ENCODE measurements at regions not wholly inside any gene's neighbourhood (a gene's known extent, or its start where the extent isn't known, plus 50 kb on each side); places are given as distances from the start of the nearest gene placed in this dataset.
A peak's percentile ranks its signal among the peaks of the same experiment; 100 is the strongest.

- DNase-seq, result no peak
These were observed 117.4 kb upstream of the SH3BP4 start for GRCh38 chr2:234834228-234834923.

DNA sequence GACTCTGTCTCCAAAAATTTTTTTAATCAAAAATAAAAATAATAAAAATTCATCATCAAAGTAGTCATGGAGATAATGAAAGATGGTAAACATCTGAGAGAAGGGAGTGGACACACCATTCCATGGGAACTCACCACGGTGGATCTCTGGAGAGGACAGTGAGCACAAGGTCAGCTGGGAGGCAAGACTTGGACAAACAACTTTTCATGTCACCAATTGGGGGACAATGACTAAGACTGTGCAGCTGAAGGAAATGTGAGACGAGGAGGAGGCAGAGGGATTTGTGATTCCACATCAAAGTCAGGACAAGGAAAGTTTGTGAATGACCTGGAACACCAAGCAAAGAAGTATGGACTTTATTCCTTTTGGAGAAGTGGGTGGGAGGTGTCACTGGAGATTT lies 121.0 kb upstream of the SH3BP4 start:
- no peak for DNase-seq

DNA sequence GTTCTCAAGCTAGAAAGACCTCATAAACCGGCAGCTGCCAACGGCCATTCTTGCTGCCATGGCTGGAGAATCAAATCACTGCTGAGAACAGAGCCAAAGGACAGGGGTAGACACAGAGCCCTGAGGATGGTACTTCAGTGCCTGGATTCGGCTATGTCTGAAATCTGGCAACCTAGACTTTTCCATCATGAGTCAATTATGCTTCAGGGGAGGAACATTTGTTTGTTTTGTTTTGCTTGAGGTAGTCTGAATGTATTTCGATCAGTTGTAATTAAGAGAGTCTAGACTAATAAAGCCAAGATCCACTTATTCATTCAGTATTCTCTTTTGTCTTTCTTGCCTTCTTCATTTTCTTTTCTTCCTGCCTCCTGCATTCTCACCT lies 122.8 kb upstream of the SH3BP4 start:
- DNase-seq, result no peak

- no peak for DNase-seq
These were observed 123.3 kb upstream of the SH3BP4 start for GRCh38 chr2:234828382-234829073.

GRCh38 chr2:234827096-234827860 lies 124.5 kb upstream of the SH3BP4 start:
- DNase-seq, result no peak

GRCh38 chr2:234826681-234827080 lies 125.1 kb upstream of the SH3BP4 start:
- no peak for DNase-seq

- DNase-seq, result no peak
These were observed 126.2 kb upstream of the SH3BP4 start for GRCh38 chr2:234825616-234826015.

DNA sequence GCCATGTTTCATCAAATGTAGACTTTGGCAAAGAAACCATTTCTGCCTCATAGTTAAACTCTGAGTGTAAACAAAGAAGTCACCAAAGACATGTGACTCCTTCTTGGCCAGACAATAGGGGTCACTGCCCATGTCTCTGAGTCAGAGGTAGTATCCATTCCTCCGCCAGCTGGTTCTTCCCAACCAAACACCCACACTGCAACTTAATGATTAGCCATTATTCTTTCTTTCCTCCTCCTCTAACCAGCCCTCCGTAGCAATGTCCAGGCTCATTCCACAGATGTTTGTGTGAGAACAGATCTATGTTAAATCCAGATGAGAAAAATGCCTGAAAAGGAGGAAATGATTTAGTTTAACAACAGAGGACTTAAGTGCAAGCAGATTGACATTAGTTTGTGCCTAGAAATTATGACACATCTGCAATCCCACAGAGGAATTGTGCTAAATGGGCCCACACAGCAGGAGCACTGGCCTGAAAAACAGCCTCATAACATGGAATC lies 127.9 kb upstream of the SH3BP4 start:
- DNase-seq, result no peak

GRCh38 chr2:234823196-234823876 lies 128.5 kb upstream of the SH3BP4 start:
- DNase-seq, result no peak

DNA sequence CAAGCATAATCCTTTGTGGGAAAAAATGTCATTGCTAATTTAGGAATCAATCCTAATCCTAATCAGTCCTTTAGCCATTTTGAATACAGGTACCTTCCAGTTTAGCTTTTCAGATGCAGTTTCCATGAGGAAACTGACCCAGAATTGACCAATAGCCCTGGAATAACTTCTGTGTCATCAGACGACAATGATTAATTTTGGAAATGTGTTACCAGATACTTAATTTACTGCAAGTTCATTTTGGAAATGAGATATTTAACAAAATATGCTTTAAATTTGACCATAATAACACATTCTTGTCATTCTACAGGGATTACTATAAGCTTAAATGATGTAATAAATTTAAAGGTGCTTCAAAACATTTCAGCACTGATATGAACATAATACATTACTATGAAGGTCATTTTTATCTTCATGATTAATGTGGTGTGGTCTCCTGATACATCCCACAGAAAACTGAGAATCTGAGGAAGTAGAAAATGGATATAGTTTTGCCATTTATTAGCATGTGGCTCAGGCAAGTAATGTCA lies 129.8 kb upstream of the SH3BP4 start:
- no peak for DNase-seq

DNA sequence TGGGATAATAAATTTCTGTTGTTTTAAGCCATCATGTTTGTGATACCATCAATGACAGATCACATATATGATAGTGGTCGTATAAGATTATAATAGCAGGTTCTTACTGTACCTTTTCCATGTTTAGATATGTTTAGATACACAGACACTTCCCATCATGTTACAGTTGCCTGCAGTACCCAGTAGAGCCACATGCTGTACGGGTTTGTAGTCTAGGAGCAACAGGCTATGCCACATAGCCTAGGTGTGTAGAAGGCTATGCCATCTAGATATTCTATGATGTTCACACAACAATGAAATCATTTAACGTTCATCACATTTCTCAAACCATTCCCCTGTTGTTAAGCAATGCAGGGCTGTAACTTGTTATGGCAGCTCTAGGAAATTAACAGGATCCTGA lies 132.9 kb upstream of the SH3BP4 start:
- no peak for DNase-seq

DNA sequence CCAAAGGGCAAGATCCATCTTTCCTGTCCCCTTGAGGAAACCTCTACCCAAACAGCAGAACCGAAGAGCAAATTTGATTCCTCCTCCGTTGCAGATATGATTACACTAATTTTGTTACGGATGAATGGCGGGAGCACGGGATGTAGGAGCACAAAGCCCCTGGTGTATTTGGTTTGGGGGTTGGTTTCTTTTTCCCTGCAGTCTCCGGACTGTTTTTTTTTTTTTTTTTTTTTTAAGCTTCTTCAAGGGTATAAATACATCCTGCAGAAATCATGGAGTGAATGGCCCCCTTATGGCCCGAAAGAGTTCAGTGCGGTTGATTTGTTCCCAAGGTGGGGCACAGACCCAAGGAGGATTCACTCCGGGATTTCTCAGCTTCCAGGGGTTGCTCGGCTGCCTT lies 135.3 kb upstream of the SH3BP4 start:
- DNase-seq, result peak; percentile 33

DNA sequence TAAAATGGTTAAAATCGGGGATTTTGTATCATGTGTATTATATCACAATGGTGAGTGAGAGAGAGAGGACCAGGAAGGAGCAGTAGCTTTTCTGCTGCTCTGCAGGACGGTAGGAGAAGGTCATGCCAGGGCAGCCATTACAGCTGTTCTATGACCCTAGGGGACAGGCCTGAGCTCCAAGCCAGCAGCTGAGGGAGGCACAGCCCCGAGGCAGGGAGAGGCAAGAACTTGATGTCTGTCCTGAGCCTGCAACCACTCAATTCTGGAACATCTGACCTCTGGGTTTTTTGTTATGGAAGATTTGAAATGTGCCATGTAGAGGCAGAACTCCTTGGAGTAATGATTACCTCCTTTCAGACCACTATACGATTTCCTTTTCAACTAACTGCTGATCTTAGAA lies 135.8 kb upstream of the SH3BP4 start:
- no peak for DNase-seq

- DNase-seq, result no peak
These were observed 137.4 kb upstream of the SH3BP4 start for GRCh38 chr2:234814374-234814773.

DNA sequence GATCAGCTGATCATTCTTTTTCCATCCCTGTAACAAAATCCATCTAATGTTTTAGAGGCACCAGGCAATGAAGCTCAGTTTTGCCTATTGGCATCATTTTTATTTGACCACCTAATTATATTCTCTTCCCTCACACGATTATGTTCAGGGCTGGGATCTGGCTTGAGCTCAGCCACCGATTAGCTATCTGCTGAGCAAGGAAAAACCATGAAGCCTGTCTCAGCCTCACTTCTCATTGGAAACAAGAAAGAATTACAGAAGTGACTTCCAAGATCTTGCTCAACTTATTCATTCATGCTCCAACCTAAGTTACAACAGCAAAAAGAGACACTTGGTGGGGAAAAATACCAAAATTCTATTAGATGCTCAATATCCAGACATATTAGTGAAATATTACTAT lies 139.0 kb upstream of the SH3BP4 start:
- no peak for DNase-seq

DNA sequence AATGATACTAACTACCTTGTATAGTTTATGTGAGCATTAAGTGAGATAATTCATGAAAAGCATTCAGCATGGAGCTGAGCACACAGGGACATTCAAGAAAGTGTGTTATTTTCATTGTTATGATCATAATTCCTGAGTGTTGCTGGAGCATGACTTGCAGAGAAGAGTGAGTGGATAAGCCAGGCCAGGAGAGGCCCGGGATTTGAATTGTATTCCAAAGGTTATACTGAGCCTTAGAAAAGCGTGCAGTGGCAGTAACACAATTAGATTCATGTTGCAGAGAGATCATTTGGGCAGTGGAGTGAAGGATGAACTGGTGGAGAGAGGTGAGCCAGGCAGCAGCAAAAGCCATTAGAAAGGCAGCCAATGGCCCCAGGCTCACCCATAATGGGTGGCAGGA lies 142.9 kb upstream of the SH3BP4 start:
- no peak for DNase-seq

GRCh38 chr2:234806818-234807217 lies 145.0 kb upstream of the SH3BP4 start:
- DNase-seq, result no peak

DNA sequence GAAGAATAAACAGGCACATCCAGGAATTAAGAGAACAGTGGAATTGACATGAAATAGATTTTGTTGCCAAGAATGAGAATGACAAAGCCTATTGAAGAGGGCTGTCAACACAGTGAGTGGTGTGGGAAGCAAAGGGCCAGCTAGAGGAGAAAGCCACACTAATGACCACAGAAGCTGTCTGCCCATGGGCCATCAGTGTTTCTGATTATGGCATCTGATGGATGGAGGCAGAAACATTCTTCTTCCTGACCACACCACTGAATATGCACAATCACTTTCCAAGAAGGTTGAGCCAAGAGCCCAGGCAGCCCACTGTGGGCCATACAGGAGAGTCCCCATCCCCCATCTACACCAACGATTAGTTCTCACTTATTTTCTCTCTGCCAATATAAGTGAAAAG lies 146.0 kb upstream of the SH3BP4 start:
- DNase-seq, result no peak

DNA sequence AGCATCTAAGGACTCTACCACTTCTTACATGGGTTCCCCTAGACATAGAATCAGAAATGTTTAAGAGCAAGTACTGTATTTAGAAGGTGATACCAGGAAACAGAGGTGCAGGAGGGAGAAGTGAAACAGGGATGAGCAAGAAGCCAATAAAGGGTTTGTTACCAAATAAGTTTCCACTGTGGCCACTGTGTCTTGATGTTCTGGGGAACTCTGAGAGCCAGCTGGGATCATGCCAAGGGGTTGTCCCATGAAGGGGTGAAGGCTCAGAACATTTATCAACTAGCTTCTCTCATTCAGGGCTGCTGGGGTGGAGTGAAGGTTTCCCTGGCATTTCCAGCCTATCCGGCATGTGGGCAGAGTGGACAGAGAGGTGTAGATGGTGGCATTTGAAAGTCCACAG lies 147.1 kb upstream of the SH3BP4 start:
- no peak for DNase-seq

DNA sequence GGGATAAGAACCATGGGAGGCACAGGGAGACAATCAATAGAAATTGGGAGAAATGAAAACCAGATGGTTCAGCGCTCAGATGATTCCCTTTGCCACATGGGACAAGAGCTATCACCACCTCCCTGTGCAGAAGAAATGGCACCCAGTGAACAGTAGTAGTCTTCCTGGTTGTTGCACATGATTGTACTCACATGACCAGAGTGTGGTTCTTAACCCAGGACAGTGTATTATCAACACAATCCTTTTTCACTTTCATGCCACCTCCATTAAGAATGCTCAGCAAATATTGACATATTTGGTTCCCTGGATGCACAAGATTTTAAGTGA lies 149.0 kb upstream of the SH3BP4 start:
- no peak for DNase-seq

DNA sequence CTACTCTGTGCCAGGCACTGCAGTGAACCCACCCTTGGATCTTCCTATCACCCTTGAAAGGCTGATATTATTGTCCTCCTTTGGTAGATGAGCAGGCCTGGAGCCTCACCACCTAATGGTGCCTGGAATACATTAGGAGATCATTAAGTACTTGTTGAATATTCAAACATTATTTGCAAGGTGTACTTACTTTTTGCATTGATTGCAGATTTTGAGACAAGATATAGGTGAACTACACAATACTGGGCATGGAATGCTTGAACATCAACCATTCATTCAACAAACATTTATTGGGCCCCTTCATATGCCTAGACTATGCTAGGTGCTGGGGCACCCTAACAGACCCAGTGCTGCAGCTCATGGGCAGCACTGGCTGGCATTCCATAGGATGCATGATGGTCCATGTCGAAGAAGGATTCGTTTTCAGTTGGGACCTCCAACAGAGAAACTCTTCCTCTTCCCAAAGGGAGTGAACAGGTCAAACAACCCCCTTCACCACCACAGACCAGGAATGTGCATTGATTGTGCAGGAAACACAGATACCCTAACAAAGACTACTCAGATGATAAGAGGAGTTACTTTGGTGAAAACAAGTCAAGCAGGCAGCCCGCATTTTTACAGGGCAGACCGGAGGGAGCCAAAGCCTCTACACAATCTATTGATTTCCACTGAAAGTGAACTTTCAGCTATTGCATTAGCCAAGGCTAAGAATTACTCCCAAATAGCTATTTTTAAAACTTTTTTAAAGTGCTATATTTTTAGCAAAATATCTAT lies 149.6 kb upstream of the SH3BP4 start:
- no peak for DNase-seq

DNA sequence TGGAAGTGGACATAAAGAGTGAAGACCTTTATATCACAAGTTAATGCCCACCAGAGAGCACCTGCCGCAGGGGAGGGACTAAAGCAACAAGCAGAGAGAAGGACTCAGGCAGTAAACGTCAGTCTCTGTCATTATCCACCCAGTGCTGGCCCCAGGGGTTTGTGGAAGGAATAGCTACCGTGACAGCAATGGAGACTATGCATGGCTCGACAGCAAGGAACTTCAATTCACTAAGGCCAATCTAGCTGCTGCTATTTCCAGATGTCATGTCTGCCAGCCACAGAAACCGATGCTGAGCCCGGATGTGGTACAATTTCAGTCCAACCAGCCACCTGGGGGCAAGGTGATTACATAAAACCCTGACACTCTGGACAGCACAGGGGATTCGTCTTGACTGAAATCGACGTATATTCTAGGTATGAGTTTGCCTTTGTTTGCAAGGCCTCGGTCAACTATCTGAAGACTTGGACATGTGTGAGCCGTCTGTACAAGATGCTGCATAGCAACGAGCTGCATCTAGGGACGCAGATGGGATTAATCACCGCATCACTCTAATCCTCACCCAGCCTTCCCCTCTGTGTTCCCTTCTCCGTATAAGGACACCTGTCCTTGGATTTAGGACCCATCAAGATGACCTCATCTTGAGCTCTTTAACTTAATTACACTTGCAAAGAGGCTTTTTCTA lies 154.1 kb upstream of the SH3BP4 start:
- no peak for DNase-seq

Measured in NCI-H2171 (cell line).